Testis (tissue), 2 donors: ENCODE measurements at regions not wholly inside any gene's neighbourhood (a gene's known extent, or its start where the extent isn't known, plus 50 kb on each side); places are given as distances from the start of the nearest gene placed in this dataset.

Source experiments
- CTCF ChIP-seq, 3 experiments: fragments of 450-650 bp in 2 of 3; fragments of 200-600 bp in 1 of 3; sonication (generic) in 1 of 3; IDR thresholded peaks; one replicate each; pipeline ENCODE4 v1.5.1; 2016 to 2019; ENCODE audit warnings: antibody characterized with exemption in 3 of 3, mild to moderate bottlenecking in 2 of 3, moderate library complexity in 1 of 3
- POLR2A ChIP-seq: fragments of 450-650 bp; IDR thresholded peaks from one replicate; pipeline ENCODE4 v1.6.1; 2017; ENCODE audit warnings: antibody characterized with exemption, mild to moderate bottlenecking, moderate library complexity

- TF ChIP-seq POLR2A (no peak), CTCF (IDR thresholded peaks at IDR 0.05) (no peak)
These were observed 196.7 kb upstream of the AR start for GRCh38 chrX:67347145-67347544.
